NB4 (cell line): ENCODE measurements at regions not wholly inside any gene's neighbourhood (a gene's known extent, or its start where the extent isn't known, plus 50 kb on each side); places are given as distances from the start of the nearest gene placed in this dataset.
A peak's percentile ranks its signal among the peaks of the same experiment; 100 is the strongest.

Experiments
- DNase-seq: peaks from one replicate; pipeline ENCODE4 v3.0.0; 2010; ENCODE audit warnings: low read depth
- H3K4me3 ChIP-seq: one replicate; pipeline ENCODE4 v1.5.1; 2011; ENCODE audit warnings: mild to moderate bottlenecking, low read depth, low read length, moderate library complexity
- CTCF ChIP-seq: IDR thresholded peaks from one replicate; pipeline ENCODE4 v1.5.1; 2012; ENCODE audit warnings: low read depth, low read length
- MAX ChIP-seq: IDR thresholded peaks from 2 replicates; pipeline ENCODE4 v1.6.1; 2011; ENCODE audit warnings: low read depth, low read length
- MYC ChIP-seq: IDR thresholded peaks from 2 replicates; pipeline ENCODE4 v1.6.1; 2011; ENCODE audit warnings: low read depth, low read length
- POLR2A ChIP-seq: IDR thresholded peaks from 2 replicates; pipeline ENCODE4 v1.6.1; 2011; ENCODE audit warnings: mild to moderate bottlenecking; ENCODE audit not compliant: insufficient read length; ENCODE audit errors: extremely low read depth

GRCh38 chr4:72974694-72975487 lies 94.6 kb downstream of the COX18 start:
- TF ChIP-seq POLR2A (no peak), CTCF (no peak)
- peak; percentile 2 for DNase-seq
- no peak overlapping the region for H3K4me3 ChIP-seq

GRCh38 chr4:72971572-72971971 lies 97.9 kb downstream of the COX18 start:
- DNase-seq, result no peak
- no peak for TF ChIP-seq MAX
- TF ChIP-seq POLR2A, result no peak
- no peak for TF ChIP-seq CTCF
- no peak for TF ChIP-seq MYC
- H3K4me3 ChIP-seq, result no peak overlapping the region

DNA sequence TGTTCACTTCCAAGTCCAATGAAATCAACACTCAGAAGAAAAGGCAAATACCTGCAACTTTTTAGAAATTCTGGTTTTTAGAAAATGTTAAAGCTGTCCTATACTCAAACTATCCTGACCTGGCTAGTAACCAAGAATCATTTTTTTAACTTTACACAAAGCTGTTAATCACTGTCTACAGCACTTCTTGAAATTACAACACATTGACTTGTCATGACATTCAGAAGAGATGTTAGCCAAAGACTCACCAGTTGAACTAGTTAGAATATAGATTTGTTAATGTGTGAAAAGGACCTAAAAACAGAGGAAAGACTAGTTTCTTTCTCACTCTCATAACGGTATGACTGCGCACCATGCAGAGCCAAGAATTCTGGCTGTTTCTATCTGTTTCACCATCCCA lies 98.8 kb downstream of the COX18 start:
- H3K4me3 ChIP-seq, result no peak overlapping the region
- DNase-seq, result no peak
- no peak for TF ChIP-seq MAX
- TF ChIP-seq POLR2A, result no peak
- TF ChIP-seq CTCF, result no peak
- no peak for TF ChIP-seq MYC

DNA sequence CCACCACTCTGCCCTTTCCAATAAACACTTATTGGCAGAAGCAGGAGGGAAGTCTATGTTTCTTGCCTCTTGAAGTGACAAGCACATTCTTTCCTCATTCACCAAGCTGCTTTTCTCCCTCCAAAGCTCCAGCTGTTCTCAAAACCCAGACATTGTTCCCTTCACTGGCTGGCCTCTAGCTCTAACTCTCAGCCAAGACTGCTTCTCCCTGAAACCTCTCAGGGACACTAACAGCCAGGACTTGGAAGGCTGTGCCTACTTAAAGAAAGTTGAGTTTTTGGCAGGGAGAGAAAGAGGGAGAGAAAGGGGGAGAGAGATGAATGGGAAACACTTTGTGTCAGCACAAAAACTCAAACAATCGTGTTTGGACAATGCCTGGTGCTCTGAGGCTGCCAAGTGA lies 99.5 kb downstream of the COX18 start:
- no peak for TF ChIP-seq MAX
- TF ChIP-seq MYC, result no peak
- no peak for TF ChIP-seq POLR2A
- no peak for TF ChIP-seq CTCF
- no peak for DNase-seq
- no peak overlapping the region for H3K4me3 ChIP-seq

- no peak overlapping the region for H3K4me3 ChIP-seq
- no peak for TF ChIP-seq MAX
- no peak for TF ChIP-seq MYC
- no peak for TF ChIP-seq CTCF
- TF ChIP-seq POLR2A, result no peak
- DNase-seq, result no peak
These were observed 102.9 kb downstream of the COX18 start for GRCh38 chr4:72966652-72967051.

DNA sequence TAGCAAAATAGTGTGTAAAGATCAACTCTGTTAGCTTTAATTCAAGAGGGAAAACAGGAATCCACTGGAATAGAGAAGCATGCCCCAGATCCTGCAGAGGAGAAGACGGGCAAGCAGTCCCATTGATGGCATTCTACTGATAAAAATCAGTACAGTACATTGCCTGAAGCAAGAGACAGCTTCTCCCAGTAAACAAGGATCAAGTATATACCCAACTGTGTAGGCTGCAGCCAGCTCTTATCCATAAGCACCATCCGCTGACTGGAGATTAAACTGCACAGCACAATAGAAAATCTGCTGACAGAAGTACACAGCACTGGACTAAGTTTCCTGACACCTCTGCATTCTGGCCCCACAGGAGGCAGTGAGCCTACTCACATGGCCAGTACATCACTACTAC lies 110.1 kb downstream of the COX18 start:
- H3K4me3 ChIP-seq, result no peak overlapping the region
- TF ChIP-seq CTCF (no peak), MYC (no peak), POLR2A (no peak), MAX (no peak)

More for the DNA sequence above, 110.1 kb downstream of the COX18 start:
- DNase-seq, result no peak
